ENCODE measurements at regions not wholly inside any gene's neighbourhood (a gene's known extent, or its start where the extent isn't known, plus 50 kb on each side); places are given as distances from the start of the nearest gene placed in this dataset.
"Not testable (repeated sequence)": the region's sequence is repeated elsewhere in the genome, so short reads cannot be mapped to it uniquely, and the experiment has no call there.

DNA sequence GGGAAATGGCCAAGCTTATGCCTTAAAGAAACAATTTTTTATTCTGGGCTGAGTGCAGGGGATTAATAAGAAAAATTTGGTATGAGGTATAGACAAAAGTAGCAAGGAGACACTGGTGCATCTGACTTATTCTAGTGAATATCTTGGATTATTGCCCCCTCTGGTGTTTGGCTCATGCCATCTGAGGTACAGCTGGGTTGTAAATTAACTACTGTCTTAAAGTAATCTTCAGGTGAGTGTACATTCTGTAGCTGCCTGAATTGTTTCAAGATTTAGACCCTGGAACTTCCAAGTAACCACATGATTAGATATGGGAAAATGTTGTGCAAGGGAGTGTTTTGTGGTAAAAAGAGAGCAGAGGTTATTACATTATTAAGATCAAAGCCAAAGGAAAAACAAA is 988.7 kb downstream of the FAM133A start:
- Histone ChIP-seq H3K4me1 (ENCODE audit: insufficient read depth, low read length) (no peaks in the 10 kb centered on the region), H3K27me3 (ENCODE audit: insufficient read depth, low read length, poor library complexity, severe bottlenecking) (no peaks in the 10 kb centered on the region), H3K9me3 (ENCODE audit: low read length) (no peaks in the 10 kb centered on the region), H3K4me3 (ENCODE audit: low read length) (no peak overlapping the region), H3K27ac (ENCODE audit: low read depth, low read length) (no peak overlapping the region), H3K36me3 (ENCODE audit: insufficient read depth, low read length) (no peaks in the 10 kb centered on the region)
- POLR2A ChIA-PET, result no interaction called here
- DNase-seq, result no peak
- Mint-ChIP-seq H3K4me1 (no peaks in the 10 kb centered on the region), H3K9me3 (peaks cover 2 to 5% (median 3%) of the 10 kb centered on the region in 5 donors), H3K36me3 (no peaks in the 10 kb centered on the region), H3K4me3 (no peak overlapping the region), H3K27me3 (no peaks in the 10 kb centered on the region), H3K27ac (no peak overlapping the region)
- CTCF ChIA-PET, result no interaction called here

DNA sequence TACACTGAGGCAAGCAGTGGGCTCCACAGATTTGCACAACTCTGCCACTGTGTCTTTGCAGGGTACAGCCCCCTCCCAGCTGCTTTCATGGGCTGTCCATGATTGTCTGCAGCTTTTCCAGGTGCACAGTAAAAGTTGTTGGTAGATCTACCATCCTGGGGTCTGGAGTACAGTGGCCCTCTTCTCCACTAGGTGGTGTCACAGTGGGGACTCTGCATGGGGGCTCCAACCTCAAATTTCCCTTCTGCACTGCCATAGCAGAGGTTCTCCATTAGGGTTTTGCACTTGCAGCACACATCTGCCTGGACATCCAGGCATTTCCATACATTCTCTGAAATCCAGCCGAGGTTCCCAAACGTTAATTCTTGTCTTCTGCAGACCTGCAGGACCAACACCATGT is 1002.3 kb downstream of the FAM133A start:
- no peak for DNase-seq
- H3K9me3 ChIP-seq (ENCODE audit: low read length), result no peaks in the 10 kb centered on the region
- Mint-ChIP-seq H3K9me3 (peaks cover 0 to 14% (median 4%) of the 10 kb centered on the region in 5 donors), H3K4me1 (no peaks in the 10 kb centered on the region), H3K27ac (no peak overlapping the region), H3K27me3 (peaks cover 0 to 2% of the 10 kb centered on the region in 2 donors), H3K4me3 (no peak overlapping the region), H3K36me3 (no peaks in the 10 kb centered on the region)
- H3K27ac ChIP-seq (ENCODE audit: low read depth, low read length), result no peak overlapping the region
- POLR2A ChIA-PET, result no interaction called here
- H3K4me1 ChIP-seq (ENCODE audit: insufficient read depth, low read length), result no peaks in the 10 kb centered on the region
- H3K4me3 ChIP-seq (ENCODE audit: low read length), result no peak overlapping the region
- no peaks in the 10 kb centered on the region for H3K36me3 ChIP-seq (ENCODE audit: insufficient read depth, low read length)
- CTCF ChIA-PET, result no interaction called here
- H3K27me3 ChIP-seq (ENCODE audit: insufficient read depth, low read length, poor library complexity, severe bottlenecking), result no peaks in the 10 kb centered on the region

DNA sequence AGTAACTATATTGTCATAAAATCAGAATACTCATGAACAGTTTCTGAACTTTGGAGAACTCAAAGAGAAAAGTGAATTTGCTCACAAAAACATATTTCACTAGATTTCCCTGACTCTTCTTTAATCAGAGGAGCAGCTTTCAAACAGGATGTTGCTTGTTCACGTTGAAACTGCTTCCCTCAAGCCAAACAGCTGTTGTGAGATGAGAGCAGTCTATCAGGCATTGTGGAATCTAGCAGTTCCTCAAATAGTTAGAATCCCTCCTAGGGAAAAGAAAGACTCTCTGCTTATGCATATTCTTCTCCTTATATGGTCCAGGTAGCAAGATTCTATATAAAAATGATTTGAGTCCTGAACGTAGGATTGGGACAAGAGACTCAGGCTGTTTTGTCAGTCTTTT is 1012.1 kb downstream of the FAM133A start:
- no peaks in the 10 kb centered on the region for H3K4me1 Mint-ChIP-seq
- Histone ChIP-seq H3K27ac (ENCODE audit: low read depth, low read length) (no peak overlapping the region), H3K9me3 (ENCODE audit: low read length) (no peaks in the 10 kb centered on the region), H3K36me3 (ENCODE audit: insufficient read depth, low read length) (no peaks in the 10 kb centered on the region), H3K4me1 (ENCODE audit: insufficient read depth, low read length) (no peaks in the 10 kb centered on the region), H3K4me3 (ENCODE audit: low read length) (no peak overlapping the region), H3K27me3 (ENCODE audit: insufficient read depth, low read length, poor library complexity, severe bottlenecking) (no peaks in the 10 kb centered on the region)
- no peak for DNase-seq
- ChIA-PET POLR2A (no interaction called here), CTCF (no interaction called here)
- H3K27ac Mint-ChIP-seq, result no peak overlapping the region
- peaks cover 0 to 2% (median 0%) of the 10 kb centered on the region in 5 donors for H3K9me3 Mint-ChIP-seq
- no peaks in the 10 kb centered on the region for H3K36me3 Mint-ChIP-seq
- H3K27me3 Mint-ChIP-seq, result peaks cover 0 to 9% of the 10 kb centered on the region in 2 donors
- no peak overlapping the region for H3K4me3 Mint-ChIP-seq

DNA sequence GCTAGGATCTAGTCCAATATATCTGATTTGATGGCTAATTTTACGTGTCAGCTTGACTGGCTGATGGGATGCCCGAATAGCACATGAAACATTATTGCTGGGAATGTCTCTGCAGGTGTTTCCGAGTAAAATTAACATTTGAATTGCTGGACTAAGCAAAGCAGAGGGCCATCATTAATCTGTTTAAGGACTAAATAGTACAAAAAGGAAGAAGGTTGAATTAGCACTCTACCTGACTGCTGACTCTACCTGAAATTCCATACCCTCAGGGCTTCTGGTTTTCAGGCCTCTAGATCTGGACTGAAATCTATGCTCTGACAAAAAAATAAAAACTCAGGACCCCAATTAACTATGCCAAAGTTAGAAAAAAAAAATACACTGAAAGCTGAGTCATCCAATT is 1021.9 kb downstream of the FAM133A start:
- ChIA-PET CTCF (no interaction called here), POLR2A (no interaction called here)
- H3K4me1 ChIP-seq (ENCODE audit: insufficient read depth, low read length), result no peaks in the 10 kb centered on the region
- Mint-ChIP-seq H3K4me1 (no peaks in the 10 kb centered on the region), H3K4me3 (no peak overlapping the region), H3K27ac (no peak overlapping the region), H3K36me3 (no peaks in the 10 kb centered on the region), H3K9me3 (peaks cover 0 to 4% (median 1%) of the 10 kb centered on the region in 5 donors), H3K27me3 (peaks cover 0 to 3% of the 10 kb centered on the region in 2 donors)
- no peaks in the 10 kb centered on the region for H3K27me3 ChIP-seq (ENCODE audit: insufficient read depth, low read length, poor library complexity, severe bottlenecking)
- H3K27ac ChIP-seq (ENCODE audit: low read depth, low read length), result no peak overlapping the region
- no peaks in the 10 kb centered on the region for H3K9me3 ChIP-seq (ENCODE audit: low read length)
- no peaks in the 10 kb centered on the region for H3K36me3 ChIP-seq (ENCODE audit: insufficient read depth, low read length)
- no peak for DNase-seq
- H3K4me3 ChIP-seq (ENCODE audit: low read length), result no peak overlapping the region

DNA sequence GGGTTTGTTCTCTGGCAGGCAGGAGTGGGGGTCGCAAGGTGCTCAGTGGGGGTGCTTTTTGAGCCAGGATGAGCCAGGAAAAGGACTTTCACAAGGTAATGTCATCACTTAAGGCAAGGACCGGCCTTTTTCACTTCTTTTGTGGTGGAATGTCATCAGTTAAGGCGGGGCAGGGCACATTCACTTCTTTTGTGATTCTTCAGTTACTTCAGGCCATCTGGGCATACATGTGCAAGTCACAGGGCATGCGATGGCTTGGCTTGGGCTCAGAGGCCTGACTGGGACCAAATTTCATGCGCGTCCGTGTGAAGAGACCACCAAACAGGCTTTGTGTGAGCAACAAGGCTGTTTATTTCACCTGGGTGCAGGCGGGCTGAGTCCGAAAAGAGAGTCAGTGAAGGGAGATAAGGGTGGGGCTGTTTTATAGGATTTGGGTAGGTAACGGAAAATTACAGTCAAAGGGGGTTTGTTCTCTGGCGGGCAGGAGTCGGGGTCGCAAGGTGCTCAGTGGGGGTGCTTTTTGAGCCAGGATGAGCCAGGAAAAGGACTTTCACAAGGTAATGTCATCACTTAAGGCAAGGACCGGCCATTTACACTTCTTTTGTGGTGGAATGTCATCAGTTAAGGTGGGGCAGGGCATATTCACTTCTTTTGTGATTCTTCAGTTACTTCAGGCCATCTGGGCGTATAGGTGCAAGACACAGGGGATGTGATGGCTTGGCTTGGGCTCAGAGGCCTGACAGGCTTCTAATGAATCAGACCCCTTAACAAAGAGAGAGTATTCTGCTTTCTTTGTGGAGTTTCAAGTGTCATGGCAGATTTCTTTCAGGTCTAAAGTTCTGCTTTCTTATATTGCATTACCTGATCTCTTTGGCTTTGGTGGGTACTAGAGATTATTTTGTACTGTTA is 1030.6 kb downstream of the FAM133A start:
- H3K27ac ChIP-seq (ENCODE audit: low read depth, low read length); H3K36me3 ChIP-seq (ENCODE audit: insufficient read depth, low read length); H3K4me1 ChIP-seq (ENCODE audit: insufficient read depth, low read length); DNase-seq; H3K4me1 Mint-ChIP-seq; H3K27ac Mint-ChIP-seq; H3K4me3 Mint-ChIP-seq; H3K9me3 ChIP-seq (ENCODE audit: low read length); CTCF ChIA-PET; H3K36me3 Mint-ChIP-seq; POLR2A ChIA-PET; H3K27me3 Mint-ChIP-seq; H3K4me3 ChIP-seq (ENCODE audit: low read length); H3K27me3 ChIP-seq (ENCODE audit: insufficient read depth, low read length, poor library complexity, severe bottlenecking): not testable (repeated sequence)
- H3K9me3 Mint-ChIP-seq, result peaks cover 0 to 14% (median 6%) of the 10 kb centered on the region in 5 donors

DNA sequence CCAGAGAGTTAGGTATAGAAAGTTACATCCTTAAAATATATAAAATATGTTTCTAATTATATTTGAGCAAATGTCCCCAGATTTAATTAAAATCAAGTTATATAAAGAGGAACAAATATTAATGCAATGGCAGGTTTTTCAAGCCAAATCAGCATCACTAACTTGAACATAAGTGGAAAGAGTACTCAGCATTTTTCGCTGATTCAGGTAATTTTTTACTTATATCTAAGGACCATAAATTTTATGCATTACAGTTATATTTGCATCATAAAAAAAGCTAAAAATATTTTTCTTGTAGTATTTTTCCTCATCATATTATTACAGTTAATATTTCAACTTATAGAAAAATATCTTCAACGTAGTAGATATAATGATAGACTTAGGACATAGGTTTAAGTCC is 1047.4 kb downstream of the FAM133A start:
- Mint-ChIP-seq H3K4me3 (no peak overlapping the region), H3K9me3 (peaks cover 0 to 4% (median 0%) of the 10 kb centered on the region in 5 donors), H3K27ac (no peak overlapping the region), H3K36me3 (no peaks in the 10 kb centered on the region), H3K27me3 (no peaks in the 10 kb centered on the region), H3K4me1 (no peaks in the 10 kb centered on the region)
- H3K36me3 ChIP-seq (ENCODE audit: insufficient read depth, low read length), result no peaks in the 10 kb centered on the region
- ChIA-PET POLR2A (no interaction called here), CTCF (no interaction called here)
- no peaks in the 10 kb centered on the region for H3K9me3 ChIP-seq (ENCODE audit: low read length)
- H3K4me1 ChIP-seq (ENCODE audit: insufficient read depth, low read length), result no peaks in the 10 kb centered on the region
- no peak overlapping the region for H3K27ac ChIP-seq (ENCODE audit: low read depth, low read length)
- no peak for DNase-seq
- no peaks in the 10 kb centered on the region for H3K27me3 ChIP-seq (ENCODE audit: insufficient read depth, low read length, poor library complexity, severe bottlenecking)
- H3K4me3 ChIP-seq (ENCODE audit: low read length), result no peak overlapping the region

DNA sequence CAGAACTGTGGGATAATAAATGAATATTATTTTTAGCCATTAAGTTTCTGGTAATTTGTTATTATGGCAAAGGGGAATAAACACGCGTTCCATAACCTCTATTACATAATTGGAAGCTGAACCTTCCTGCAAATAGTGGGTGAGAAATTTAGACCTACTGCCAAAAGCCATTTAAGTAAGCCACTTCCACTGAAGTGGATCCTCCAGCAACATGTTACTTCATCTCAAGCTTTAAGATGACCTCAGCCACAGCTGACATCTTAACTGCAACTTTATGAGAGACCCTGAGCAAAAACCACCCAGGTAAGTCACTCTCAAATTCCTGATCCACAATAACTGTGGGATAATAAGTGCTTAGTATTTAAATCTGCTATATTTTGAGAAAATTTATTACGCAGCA is 1048.6 kb downstream of the FAM133A start:
- H3K27ac ChIP-seq (ENCODE audit: low read depth, low read length), result no peak overlapping the region
- H3K36me3 Mint-ChIP-seq, result no peaks in the 10 kb centered on the region
- H3K4me3 ChIP-seq (ENCODE audit: low read length), result no peak overlapping the region
- no peak overlapping the region for H3K27ac Mint-ChIP-seq
- POLR2A ChIA-PET, result no interaction called here
- H3K27me3 Mint-ChIP-seq, result no peaks in the 10 kb centered on the region
- H3K4me1 ChIP-seq (ENCODE audit: insufficient read depth, low read length), result no peaks in the 10 kb centered on the region
- CTCF ChIA-PET, result no interaction called here
- H3K36me3 ChIP-seq (ENCODE audit: insufficient read depth, low read length), result no peaks in the 10 kb centered on the region
- H3K9me3 ChIP-seq (ENCODE audit: low read length), result no peaks in the 10 kb centered on the region
- H3K4me3 Mint-ChIP-seq, result no peak overlapping the region
- no peak for DNase-seq
- peaks cover 0 to 8% (median 0%) of the 10 kb centered on the region in 5 donors for H3K9me3 Mint-ChIP-seq
- H3K4me1 Mint-ChIP-seq, result no peaks in the 10 kb centered on the region
- H3K27me3 ChIP-seq (ENCODE audit: insufficient read depth, low read length, poor library complexity, severe bottlenecking), result no peaks in the 10 kb centered on the region

DNA sequence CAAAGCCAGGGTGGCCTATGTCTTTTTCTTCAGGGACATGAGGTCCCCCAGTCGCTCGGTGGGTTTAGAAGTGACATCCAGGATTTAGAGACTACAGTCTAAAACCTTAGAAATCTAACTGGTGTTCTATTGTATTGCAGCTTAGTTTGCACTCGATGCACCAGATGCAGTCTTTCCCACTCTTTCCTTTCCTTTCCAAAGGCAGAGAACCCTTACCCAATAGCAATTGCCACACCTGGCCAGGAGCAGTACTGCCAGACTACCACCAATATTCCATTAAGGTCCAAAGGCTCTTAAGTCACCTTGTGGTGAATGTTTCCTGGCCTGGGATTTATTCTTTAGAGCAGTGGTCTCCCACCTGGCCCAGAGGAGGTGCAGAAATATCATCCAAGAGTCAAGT is 1068.8 kb downstream of the FAM133A start:
- Histone ChIP-seq H3K9me3 (ENCODE audit: low read length) (no peaks in the 10 kb centered on the region), H3K4me1 (ENCODE audit: insufficient read depth, low read length) (no peaks in the 10 kb centered on the region), H3K36me3 (ENCODE audit: insufficient read depth, low read length) (no peaks in the 10 kb centered on the region), H3K27me3 (ENCODE audit: insufficient read depth, low read length, poor library complexity, severe bottlenecking) (no peaks in the 10 kb centered on the region), H3K4me3 (ENCODE audit: low read length) (no peak overlapping the region), H3K27ac (ENCODE audit: low read depth, low read length) (no peak overlapping the region)
- ChIA-PET CTCF (no interaction called here), POLR2A (no interaction called here)
- peaks cover 0 to 9% (median under 1%) of the 10 kb centered on the region in 5 donors for H3K9me3 Mint-ChIP-seq
- no peak overlapping the region for H3K27ac Mint-ChIP-seq
- DNase-seq, result no peak
- peaks cover 0 to 7% (median 7%) of the 10 kb centered on the region in 3 donors for H3K4me1 Mint-ChIP-seq
- H3K36me3 Mint-ChIP-seq, result no peaks in the 10 kb centered on the region
- H3K27me3 Mint-ChIP-seq, result peaks cover 0 to 1% of the 10 kb centered on the region in 2 donors
- no peak overlapping the region for H3K4me3 Mint-ChIP-seq

Measured in CD8-positive, alpha-beta memory T cell (primary cell).